GM18507 (cell line): ENCODE measurements at regions not wholly inside any gene's neighbourhood (a gene's known extent, or its start where the extent isn't known, plus 50 kb on each side); places are given as distances from the start of the nearest gene placed in this dataset.

ENCODE experiments used
- DNase-seq: peaks from one replicate; pipeline ENCODE4 v3.0.0; 2011; ENCODE audit warnings: low read depth; ENCODE audit not compliant: insufficient read length; ENCODE audit errors: extremely low spot score
- FAIRE-seq: peaks from 2 replicates; lab custom pipeline; 2011; peaks lifted over from hg19 to GRCh38; lab: Jason Lieb, UNC

DNA sequence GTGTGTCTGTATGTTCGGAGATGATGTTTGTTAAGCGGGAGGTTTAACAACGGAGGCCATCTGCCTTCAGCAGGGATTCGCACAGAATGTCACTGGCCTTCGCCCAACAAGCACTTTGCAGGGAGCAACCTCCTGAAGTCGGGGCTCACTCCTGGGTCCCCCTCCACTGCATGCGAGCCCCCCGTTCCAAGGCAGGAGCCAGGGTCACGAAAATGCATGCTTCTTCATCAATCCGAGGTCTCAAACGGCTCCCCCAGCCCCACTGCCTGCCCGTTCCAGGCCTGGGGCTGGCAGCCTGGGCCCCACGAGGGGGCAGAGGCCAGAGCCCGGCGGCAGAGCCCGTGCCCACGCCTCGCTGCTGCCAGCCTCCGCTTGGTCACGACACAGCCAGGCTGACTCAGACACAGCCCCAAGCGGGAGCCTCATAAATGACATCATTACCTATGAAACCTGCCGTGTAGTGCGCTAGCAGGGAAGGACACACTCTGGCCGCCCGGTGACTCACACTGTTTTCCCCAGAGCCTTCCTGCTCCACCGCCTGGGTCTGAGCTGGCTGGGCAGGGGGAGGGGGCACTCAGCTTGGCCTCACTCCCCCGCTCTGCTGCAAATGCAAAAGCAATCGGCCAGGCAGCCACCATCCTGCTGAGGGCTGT is 169.5 kb upstream of the RTL1 start:
- no peak for DNase-seq
- FAIRE-seq = no peak

DNA sequence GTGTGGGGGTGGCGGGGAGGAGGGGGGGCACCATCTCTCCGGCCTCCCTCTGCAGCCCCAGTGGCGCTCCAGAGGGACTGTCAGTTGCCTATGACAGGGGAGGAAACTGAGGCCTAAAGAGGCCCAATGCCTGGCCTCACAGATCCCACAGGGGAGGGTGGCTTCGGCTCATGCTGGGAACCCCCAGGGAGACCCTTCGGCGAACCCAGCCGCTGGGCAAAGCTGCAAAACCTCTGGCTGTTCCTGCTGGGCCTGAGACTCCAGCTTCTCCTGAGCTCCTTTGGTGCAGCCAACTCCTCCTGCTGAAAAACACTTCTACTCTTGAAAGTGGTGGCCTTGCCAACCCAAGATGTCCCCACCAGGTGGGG is 170.1 kb upstream of the RTL1 start:
- no peak for DNase-seq
- FAIRE-seq = no peak

DNA sequence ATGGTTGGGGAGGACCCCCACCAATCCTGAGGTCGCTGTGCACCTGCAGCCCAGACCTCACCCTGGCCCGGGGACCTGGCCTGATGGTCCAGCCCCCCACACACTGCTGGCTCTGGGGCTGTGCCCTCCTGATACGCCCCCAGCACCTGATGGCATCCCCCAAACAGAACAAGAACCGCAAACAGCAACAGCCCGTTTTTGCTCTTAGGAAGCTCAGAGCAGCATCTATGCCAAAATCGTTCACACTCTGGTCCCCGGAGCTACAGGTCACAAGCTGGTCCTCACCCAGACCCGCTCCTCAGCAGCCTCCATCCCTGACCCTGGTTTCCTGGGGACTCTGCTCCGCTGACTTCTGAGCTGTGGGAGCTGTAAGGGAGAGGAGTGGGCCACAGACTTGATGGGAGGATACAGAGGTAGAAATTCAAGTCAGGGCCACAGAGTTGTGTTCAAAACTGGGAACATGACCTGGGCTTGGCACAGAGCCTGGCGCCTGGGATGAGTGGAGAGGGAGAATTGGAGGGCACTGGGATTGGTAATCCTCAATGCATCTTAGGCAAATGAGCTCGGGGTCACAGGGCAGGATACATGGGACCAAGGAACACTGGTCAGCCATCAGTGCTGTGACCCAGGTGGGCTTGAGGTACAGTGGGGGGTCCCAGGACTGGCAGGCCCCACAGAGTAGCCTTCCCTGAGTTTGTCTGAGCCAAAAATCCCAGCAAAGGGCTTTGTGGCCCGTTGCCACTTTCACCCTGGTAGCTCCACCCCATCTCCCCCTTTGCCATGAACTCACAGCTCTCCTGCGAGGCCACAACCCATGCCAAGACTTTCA is 170.9 kb upstream of the RTL1 start:
- DNase-seq = no peak
- FAIRE-seq = no peak

DNA sequence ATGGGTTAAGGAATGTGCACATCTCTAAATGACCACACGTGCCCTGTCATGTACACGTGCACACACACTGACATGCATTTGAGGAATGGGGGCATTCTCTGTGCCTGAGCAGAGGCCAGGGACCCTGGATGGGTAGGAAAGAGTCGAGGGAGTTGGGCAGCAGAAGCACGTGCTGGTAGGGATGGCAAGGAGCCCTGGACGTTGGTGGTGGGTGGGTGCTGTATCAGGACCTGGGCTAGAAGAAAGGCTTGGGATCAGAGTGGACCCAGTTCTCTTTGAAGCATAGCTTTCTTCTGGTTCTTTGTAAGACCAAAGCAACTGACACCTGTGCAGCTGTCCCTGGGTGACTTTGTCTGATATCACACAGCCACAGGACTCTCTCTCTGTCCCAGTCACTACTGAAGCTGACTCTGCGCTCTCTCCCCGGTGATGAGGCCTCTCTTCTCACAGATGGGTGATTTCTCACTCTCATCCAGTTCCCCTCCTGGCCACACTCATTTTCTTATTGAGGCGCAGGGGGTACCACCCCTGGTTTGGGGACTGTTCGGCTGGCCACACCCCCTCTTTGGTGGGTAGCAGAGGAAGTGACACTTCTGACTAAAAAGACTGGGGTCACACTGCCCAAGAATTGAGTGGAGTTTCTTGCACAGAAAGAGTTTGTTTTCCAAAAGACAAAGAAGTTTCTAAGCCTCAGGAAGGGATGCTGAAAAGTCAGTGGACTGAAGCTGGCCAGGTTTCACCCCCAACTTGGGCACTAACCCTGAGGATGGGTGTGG is 171.7 kb upstream of the RTL1 start:
- DNase-seq (no peak), FAIRE-seq (no peak)

DNA sequence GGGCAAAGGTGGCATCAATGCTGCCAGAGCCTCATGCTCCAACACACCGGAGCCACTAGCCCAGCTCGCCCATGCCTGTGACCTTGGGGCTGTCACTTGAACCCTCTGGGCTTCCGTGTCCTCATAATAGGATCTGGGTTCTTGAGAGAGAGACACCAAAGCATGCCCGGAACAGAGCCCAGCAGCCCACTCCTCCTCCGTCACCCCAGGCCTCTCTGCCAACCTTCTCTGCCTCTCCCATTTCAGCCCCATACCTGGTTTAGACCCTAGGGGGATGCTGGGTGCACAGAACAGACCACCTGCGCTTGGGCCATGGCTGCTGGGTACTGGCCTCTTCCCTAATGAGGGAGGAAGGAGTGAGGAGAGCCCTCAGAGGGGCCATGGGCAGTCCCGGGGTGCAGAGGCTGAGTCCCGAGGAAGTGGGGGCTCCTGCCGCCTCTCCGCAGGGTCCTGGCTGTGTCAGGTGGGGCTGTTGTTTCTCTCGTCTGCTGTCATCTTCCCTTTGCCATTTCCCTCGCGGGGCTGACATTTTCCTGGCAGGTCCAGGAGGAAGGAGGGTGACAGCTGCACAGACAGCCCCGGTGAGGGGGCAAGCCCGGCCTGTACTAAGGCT is 172.4 kb upstream of the RTL1 start:
- FAIRE-seq = no peak
- DNase-seq = no peak

GRCh38 chr14:101076451-101077198 is 173.1 kb upstream of the RTL1 start:
- DNase-seq (no peak), FAIRE-seq (no peak)

GRCh38 chr14:101077481-101078074 is 174.1 kb upstream of the RTL1 start:
- DNase-seq = no peak
- FAIRE-seq = no peak

DNA sequence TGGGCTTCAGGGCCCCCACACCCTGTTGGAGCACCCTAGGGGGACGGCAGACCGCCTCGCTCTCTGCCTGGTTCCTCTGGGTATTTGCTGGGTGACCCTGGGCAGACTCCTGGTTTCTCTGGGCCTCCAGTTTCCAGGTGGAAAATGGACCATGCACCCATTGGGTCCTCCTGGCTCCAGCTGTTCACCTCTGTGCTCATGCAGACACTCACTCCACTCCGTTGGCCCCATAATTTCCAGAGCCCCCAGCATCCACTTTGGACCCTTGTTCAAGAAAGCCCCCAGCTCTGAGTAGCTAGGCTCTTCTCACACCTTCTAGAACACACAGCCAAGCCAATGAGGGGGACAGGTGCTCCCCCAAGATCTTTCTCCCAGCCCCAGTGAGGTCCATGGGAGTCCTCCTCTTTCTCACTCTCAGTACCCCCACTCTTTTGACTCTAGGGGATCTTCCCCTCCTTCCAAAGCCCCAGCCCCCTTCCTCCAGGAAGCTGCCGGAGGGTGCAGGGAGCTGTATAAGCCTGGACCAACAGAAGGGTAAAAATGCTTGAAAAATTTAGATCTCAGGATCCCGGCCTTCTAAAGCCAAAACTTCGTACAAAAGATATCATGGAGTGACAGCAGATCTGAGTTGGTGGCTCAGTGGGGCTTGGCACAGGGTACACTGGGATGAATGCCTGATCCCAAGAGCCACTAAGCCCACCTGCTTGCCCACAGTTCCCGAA is 174.8 kb upstream of the RTL1 start:
- DNase-seq (no peak), FAIRE-seq (no peak)

DNA sequence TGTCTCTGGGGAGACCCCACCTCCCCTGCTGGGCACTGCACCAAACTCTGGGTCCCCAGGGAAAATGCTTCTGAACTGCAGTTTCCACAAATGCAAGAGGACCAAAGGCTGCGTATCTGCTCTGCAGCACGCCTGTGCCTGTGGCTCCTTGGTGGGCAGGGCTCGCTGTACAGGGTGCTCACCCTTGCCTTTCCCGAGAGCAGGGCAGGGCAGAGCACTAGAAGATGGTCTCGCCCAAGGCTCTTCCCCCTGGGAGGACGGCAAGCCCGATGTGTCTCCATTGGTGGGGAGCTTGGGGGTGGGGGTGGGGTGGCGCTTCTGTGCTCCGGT is 175.3 kb upstream of the RTL1 start:
- FAIRE-seq (no peak), DNase-seq (no peak)

DNA sequence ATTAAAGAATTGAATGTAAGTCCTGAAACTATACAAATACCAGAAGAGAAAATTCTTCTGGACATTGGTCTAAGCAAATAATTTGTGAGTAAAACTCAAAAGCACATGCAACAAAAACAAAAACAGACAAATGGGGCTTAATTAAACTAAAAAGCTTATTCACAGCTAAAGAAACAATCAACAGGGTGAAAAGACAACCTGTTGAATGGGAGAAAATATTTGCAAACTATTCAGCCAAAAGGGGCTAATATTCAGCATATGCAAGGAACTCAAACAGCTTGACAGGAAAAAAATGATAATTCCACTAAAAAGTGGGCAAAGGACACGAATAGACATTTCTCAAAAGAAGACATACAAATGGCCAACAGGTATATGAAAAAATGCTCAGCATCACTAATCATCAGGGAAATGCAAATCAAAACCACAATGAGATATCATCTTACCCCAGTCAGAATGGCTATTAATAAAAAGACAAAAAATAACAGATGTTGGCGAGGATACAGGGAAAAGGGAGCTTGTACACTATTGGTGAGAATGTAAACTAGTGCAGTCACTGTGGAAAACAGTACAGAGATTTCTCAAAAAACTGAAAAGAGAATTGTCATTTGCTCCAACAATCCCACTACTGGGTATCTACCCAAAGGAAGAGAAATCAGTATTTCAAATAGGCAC is 177.5 kb upstream of the RTL1 start:
- DNase-seq (no peak), FAIRE-seq (no peak)

DNA sequence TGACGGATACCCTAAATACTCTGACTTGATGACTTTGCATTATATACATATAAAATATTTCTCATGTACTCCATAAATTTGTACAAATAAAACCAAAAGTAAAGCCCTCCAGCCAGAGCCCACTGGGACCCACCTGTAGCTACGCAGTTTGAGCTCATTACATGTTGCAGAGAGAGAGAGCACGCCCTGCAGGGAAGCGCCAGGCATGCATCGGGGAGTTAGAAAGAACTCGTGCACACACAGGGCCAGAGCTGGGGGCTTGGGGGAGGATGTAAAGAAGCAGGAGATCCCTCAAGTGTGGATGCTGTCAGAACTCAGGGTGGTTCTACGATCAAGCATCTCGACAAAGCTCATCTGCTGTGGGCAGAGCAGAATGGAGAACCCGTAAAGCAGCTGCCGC is 178.5 kb upstream of the RTL1 start:
- no peak for FAIRE-seq
- no peak for DNase-seq

- no peak for FAIRE-seq
- DNase-seq = no peak
These were observed 179.2 kb upstream of the RTL1 start for GRCh38 chr14:101082436-101083384.

DNA sequence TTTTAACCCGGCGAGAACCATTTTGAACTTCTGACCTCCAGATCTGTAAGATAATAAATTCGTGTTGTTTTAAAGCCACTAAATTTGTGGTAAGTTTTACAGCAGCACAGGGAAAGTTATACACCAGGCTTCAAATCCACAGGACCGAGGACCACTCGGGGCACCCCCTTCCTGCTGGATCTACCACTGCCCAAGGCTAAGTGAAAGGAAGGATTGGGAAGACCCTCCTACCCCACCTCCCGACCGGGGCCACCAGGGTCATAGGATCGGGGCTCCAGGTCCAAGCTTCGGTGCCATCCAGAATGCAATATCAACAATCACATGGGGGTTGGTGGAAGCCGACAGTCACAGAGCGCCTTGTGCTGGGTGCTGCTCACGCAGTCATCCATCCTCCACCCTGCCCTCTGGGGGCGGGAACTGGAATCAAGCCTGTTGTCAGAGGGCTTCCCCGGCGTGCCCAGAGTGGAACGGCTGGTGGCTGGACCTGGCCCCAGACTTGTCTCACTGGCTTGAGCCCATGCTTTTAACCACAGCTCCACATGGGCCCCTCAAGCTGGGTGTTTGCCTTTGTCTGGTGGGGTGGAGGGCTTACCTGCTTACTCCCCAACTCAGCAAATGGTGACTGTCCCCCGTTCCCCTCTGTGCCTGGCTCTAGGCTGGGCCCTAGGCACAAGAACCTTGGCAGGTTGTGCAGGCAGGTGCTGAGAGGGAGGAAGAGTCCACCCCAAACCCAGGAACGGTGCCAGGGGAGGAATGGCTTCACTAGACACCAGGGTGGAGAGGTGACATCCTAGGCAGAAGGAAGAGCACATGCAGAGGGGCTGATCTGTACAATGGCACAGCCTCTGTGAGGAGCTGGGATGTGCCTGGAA is 180.3 kb upstream of the RTL1 start:
- no peak for DNase-seq

GRCh38 chr14:101084436-101084826 is 180.9 kb upstream of the RTL1 start:
- DNase-seq (no peak), FAIRE-seq (no peak)

More for the DNA sequence above, 180.3 kb upstream of the RTL1 start:
- FAIRE-seq = no peak

- FAIRE-seq (no peak), DNase-seq (no peak)
These were observed 183.4 kb upstream of the RTL1 start for GRCh38 chr14:101086926-101087325.
